Body of pancreas (tissue), 4 donors: ENCODE measurements at regions not wholly inside any gene's neighbourhood (a gene's known extent, or its start where the extent isn't known, plus 50 kb on each side); places are given as distances from the start of the nearest gene placed in this dataset.
"Not testable (repeated sequence)": the region's sequence is repeated elsewhere in the genome, so short reads cannot be mapped to it uniquely, and the experiment has no call there.

Experiments used
- ATAC-seq: fragments of 150-250 bp; one replicate; pipeline ENCODE4 v1.9.1; 2016
- DNase-seq, 4 donors: peaks; one replicate each; pipeline ENCODE4 v3.0.0-alpha.2; 2019
- H3K27ac ChIP-seq, 4 donors: fragments of 200-600 bp; sonication (generic); 1 replicate in 3 of 4; 2 replicates in 1 of 4; pipeline versions ENCODE4 v1.5.1 to v1.6.1; 2016 to 2019; ENCODE audit warnings: mild to moderate bottlenecking in 1 of 4, mixed read lengths in 1 of 4, moderate library complexity in 1 of 4
- H3K27me3 ChIP-seq, 2 donors: fragments of 200-600 bp; sonication (generic); one replicate each; pipeline ENCODE4 v1.6.0; 2016; ENCODE audit warnings: mild to moderate bottlenecking in 1 of 2
- H3K36me3 ChIP-seq, 2 donors: fragments of 200-600 bp; sonication (generic); replicated peaks in 1 of 2; 2 replicates each; pipeline ENCODE4 v1.5.1; 2016; ENCODE audit warnings: low read depth in 2 of 2; ENCODE audit not compliant: insufficient read depth in 1 of 2
- H3K4me1 ChIP-seq: fragments of 200-600 bp; sonication (generic); one replicate; pipeline ENCODE4 v1.6.0; 2016
- H3K4me3 ChIP-seq, 2 donors: fragments of 200-600 bp; sonication (generic); 1 replicate in 1 of 2; 2 replicates in 1 of 2; pipeline ENCODE4 v1.5.1; 2016 to 2019
- H3K9me3 ChIP-seq, 3 donors: fragments of 200-600 bp; sonication (generic); 1 replicate in 2 of 3; 2 replicates in 1 of 3; pipeline ENCODE4 v1.5.1; 2016
- CTCF ChIP-seq, 7 experiments: fragments of 450-650 bp in 4 of 7; fragments of 200-600 bp in 3 of 7; sonication (generic) in 3 of 7; IDR thresholded peaks; one replicate each; pipeline ENCODE4 v1.5.1; 2016 to 2019; ENCODE audit warnings: antibody characterized with exemption in 7 of 7
- POLR2A ChIP-seq, 3 donors: fragments of 450-650 bp; IDR thresholded peaks; one replicate each; pipeline ENCODE4 v1.6.1; 2016; ENCODE audit warnings: antibody characterized with exemption in 3 of 3, mild to moderate bottlenecking in 2 of 3
- WGBS, 2 donors: methylation state at CpG; one replicate each; pipeline ENCODE4 v1.1.5; 2017; 5-methylcytosine and 5-hydroxymethylcytosine counted together
- intact Hi-C: fragments of 100-400 bp; cut with DNase I; formaldehyde crosslinking; loops from one replicate; pipeline ENCODE4 v1.15.1; 2023

DNA sequence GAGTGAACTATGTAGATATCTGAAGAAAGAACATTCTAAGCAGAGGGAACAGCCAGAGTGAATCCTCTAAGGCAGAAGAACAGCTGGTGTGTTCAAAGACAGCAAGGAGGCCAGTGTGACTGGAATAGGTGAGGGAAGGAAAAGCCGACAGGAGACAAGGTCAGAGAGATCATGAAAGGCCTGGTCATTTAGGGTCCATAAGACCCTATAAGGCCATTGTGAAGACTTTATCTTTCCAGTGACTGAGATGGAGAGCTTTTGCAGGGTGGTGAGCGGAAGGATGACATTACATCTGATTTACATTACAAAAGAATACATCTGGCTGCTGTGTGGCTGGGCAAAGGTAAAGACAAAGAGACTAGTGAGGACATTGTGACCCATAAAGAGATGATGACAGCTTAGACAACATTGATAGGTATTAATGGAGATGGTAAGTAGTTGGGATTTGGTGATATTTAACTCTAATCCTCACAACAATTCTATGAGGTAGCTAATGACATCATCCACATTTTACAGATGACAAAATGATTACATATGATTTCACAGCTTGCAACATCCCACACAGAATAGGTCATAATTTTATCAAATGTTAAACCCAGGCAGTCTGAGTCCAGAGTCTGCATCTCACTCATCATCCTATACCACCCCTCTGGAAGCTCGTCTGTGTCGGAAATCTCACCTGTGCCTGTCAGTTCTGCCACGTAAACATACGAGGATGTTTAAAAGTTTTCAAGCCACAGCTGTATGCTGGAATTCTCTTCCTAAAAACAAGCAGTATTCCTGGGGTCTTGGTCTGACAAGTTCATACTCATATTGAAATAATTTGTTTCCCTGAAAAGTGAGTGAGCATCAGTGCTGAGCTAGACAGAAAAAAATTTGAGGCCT, 70.2 kb upstream of the PIK3R4 start:
- intact Hi-C loops: no loop called here
- no peak for ATAC-seq
- no peak overlapping the region for H3K27ac ChIP-seq

GRCh38 chr3:130818066-130818465, 71.4 kb upstream of the PIK3R4 start:
- H3K4me1 ChIP-seq, DNase-seq, ATAC-seq, intact Hi-C loops, H3K27me3 ChIP-seq, H3K27ac ChIP-seq, H3K36me3 ChIP-seq, H3K4me3 ChIP-seq, H3K9me3 ChIP-seq: not testable (repeated sequence)
- WGBS, 2 donors: 79 to 82% methylated on average over 3 of the region's 3 CpGs

More for the DNA sequence above, 70.2 kb upstream of the PIK3R4 start:
- Histone ChIP-seq H3K4me1 (no peaks in the 10 kb centered on the region), H3K27me3 (no peaks in the 10 kb centered on the region), H3K36me3 (no peaks in the 10 kb centered on the region), H3K9me3 (no peaks in the 10 kb centered on the region), H3K4me3 (no peak overlapping the region)
- no peak for DNase-seq
- TF ChIP-seq POLR2A (IDR thresholded peaks at IDR 0.05) (no peak), CTCF (IDR thresholded peaks at IDR 0.05) (no peak)
- WGBS, 2 donors: 81 to 86% methylated on average over 6 of the region's 6 CpGs

GRCh38 chr3:130820976-130821375, 72.9 kb upstream of the ATP2C1 start:
- no peaks in the 10 kb centered on the region for H3K9me3 ChIP-seq
- no peaks in the 10 kb centered on the region for H3K27me3 ChIP-seq
- intact Hi-C loops: no loop called here
- H3K4me1 ChIP-seq: no peaks in the 10 kb centered on the region
- no peak overlapping the region for H3K27ac ChIP-seq
- 44 to 68% methylated on average over 2 of the region's 2 CpGs for WGBS, 2 donors
- no peak for TF ChIP-seq POLR2A (IDR thresholded peaks at IDR 0.05)
- ATAC-seq: peak; percentile 64
- H3K4me3 ChIP-seq: no peak overlapping the region
- H3K36me3 ChIP-seq: no peaks in the 10 kb centered on the region
- peak in 2 of 4 donors; percentile 20 to 41 for DNase-seq

DNA sequence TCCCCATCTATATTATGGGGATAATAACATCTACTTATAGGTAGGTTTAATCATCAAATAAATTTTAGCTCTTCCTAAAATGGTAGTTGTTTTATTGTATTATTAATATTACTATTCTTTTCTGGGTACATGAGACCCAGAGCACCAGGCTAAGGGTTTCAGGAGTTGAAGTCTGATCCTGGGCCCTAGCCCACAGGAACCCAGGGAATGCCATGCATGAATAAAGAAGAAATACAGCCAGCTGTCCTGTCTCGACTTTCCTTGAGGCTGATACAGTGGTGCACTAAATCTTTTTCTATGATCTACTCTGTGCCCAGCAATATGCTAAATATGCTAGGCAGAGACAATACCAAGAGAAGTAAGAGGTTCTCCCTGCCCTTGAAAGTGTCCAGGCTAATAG, 72.1 kb upstream of the ATP2C1 start:
- WGBS, 2 donors: 75 to 79% methylated on average over 1 of the region's 1 CpG
- H3K36me3 ChIP-seq: no peaks in the 10 kb centered on the region
- no peak for TF ChIP-seq POLR2A (IDR thresholded peaks at IDR 0.05)
- TF ChIP-seq CTCF (IDR thresholded peaks at IDR 0.05): no peak
- DNase-seq: no peak
- no peak overlapping the region for H3K4me3 ChIP-seq
- no peak overlapping the region for H3K27ac ChIP-seq
- no peaks in the 10 kb centered on the region for H3K4me1 ChIP-seq
- ATAC-seq: no peak
- no peaks in the 10 kb centered on the region for H3K27me3 ChIP-seq
- intact Hi-C loops: no loop called here
- H3K9me3 ChIP-seq: no peaks in the 10 kb centered on the region

DNA sequence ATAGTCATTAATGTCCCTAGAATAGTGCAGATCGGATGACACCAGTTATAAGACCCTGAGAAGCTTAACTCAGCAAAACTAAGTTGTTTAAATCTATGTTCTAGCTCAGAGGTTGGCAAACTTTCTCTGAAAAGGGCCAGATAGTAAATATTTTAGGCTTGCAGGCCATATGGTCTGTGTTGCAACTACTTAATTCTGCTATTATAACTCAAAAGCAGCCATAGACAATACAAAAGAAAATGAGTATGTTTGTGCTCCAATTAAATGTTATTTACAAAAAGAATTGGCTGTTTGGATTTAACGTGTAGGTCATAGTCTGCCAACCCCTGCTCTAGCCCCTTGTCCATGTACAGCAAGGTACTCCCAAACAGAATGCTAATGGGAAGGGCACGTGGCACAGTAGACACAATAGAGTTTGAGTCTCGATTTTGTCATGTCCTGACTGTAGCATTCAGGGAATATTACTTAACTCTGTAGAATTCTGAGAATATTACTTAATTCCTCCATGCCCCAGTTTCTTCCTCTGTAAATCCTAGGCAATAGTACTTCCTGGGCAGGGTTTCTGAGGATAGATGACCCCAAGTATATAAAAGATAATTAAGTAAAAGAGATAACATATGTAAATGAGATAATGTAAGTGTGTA, 70.5 kb upstream of the ATP2C1 start:
- no peaks in the 10 kb centered on the region for H3K9me3 ChIP-seq
- no peaks in the 10 kb centered on the region for H3K4me1 ChIP-seq
- no peaks in the 10 kb centered on the region for H3K27me3 ChIP-seq
- DNase-seq (no peak), ATAC-seq (no peak)
- intact Hi-C loops: no loop called here
- no peak overlapping the region for H3K4me3 ChIP-seq
- WGBS, 2 donors: 48 to 53% methylated on average over 4 of the region's 4 CpGs
- TF ChIP-seq CTCF (IDR thresholded peaks at IDR 0.05): no peak
- no peak for TF ChIP-seq POLR2A (IDR thresholded peaks at IDR 0.05)
- no peak overlapping the region for H3K27ac ChIP-seq
- H3K36me3 ChIP-seq: no peaks in the 10 kb centered on the region
